Endodermal cell (in vitro differentiated cells): ENCODE measurements at regions not wholly inside any gene's neighbourhood (a gene's known extent, or its start where the extent isn't known, plus 50 kb on each side); places are given as distances from the start of the nearest gene placed in this dataset.

Experiments used
- DNase-seq: peaks from one replicate; pipeline ENCODE4 v3.0.0-alpha.2; 2017
- H3K27ac ChIP-seq: 2 replicates; pipeline ENCODE4 v1.5.1; 2013; ENCODE audit warnings: mild to moderate bottlenecking, low read depth, low read length, moderate library complexity
- H3K27me3 ChIP-seq: 2 replicates; pipeline ENCODE4 v1.6.1; 2013; ENCODE audit warnings: mild to moderate bottlenecking, low read length, moderate library complexity; ENCODE audit not compliant: insufficient read depth, control insufficient read depth, poor library complexity, severe bottlenecking
- H3K36me3 ChIP-seq: 2 replicates; pipeline ENCODE4 v1.7.0; 2013; ENCODE audit warnings: mild to moderate bottlenecking, low read length, moderate library complexity; ENCODE audit not compliant: control insufficient read depth, insufficient read depth
- H3K4me1 ChIP-seq: one replicate; pipeline ENCODE4 v1.7.0; 2013; ENCODE audit warnings: low read length; ENCODE audit not compliant: control insufficient read depth, insufficient read depth
- H3K4me3 ChIP-seq: 2 replicates; pipeline ENCODE4 v1.5.1; 2013; ENCODE audit warnings: mild to moderate bottlenecking, low read length, moderate library complexity
- H3K9ac ChIP-seq: 2 replicates; pipeline ENCODE4 v1.6.1; 2013; ENCODE audit warnings: mild to moderate bottlenecking, low read length, moderate library complexity; ENCODE audit not compliant: poor library complexity, severe bottlenecking; ENCODE audit errors: extremely low read depth
- H3K9me3 ChIP-seq: 2 replicates; pipeline ENCODE4 v1.6.1; 2013; ENCODE audit warnings: mild to moderate bottlenecking, low read length, moderate library complexity; ENCODE audit not compliant: control insufficient read depth
- H3K27ac Mint-ChIP-seq: 2 replicates; pipeline ENCODE4 v1.8.0; 2020; ENCODE audit warnings: mixed read lengths
- H3K27me3 Mint-ChIP-seq: 2 replicates; pipeline ENCODE4 v1.8.0; 2021; ENCODE audit warnings: mild to moderate bottlenecking, mixed read lengths; ENCODE audit not compliant: insufficient read depth
- H3K36me3 Mint-ChIP-seq: 2 replicates; pipeline ENCODE4 v1.8.0; 2020; ENCODE audit warnings: low read depth, mixed read lengths
- H3K4me1 Mint-ChIP-seq: 2 replicates; pipeline ENCODE4 v1.8.0; 2020; ENCODE audit warnings: mixed read lengths
- H3K4me3 Mint-ChIP-seq: 2 replicates; pipeline ENCODE4 v1.8.0; 2020; ENCODE audit warnings: mild to moderate bottlenecking, moderate library complexity, mixed read lengths
- H3K9me3 Mint-ChIP-seq: 2 replicates; pipeline ENCODE4 v1.8.0; 2020; ENCODE audit warnings: mild to moderate bottlenecking, mixed read lengths
- CTCF ChIP-seq: fragments of 200-600 bp; sonication (generic); conservative IDR thresholded peaks from 2 replicates; pipeline ENCODE4 v1.5.0; 2021; ENCODE audit warnings: antibody characterized with exemption, mild to moderate bottlenecking
- whole genome bisulfite sequencing, 2 experiments: methylation state at CpG; one replicate each; pipeline versions ENCODE4 v1.1.5 to v1.1.7; 2013; ENCODE audit warnings: missing lambda C conversion rate in 2 of 2, mixed read lengths in 1 of 2; ENCODE audit not compliant: insufficient coverage in 1 of 2, insufficient read length in 1 of 2; 5-methylcytosine and 5-hydroxymethylcytosine counted together

DNA sequence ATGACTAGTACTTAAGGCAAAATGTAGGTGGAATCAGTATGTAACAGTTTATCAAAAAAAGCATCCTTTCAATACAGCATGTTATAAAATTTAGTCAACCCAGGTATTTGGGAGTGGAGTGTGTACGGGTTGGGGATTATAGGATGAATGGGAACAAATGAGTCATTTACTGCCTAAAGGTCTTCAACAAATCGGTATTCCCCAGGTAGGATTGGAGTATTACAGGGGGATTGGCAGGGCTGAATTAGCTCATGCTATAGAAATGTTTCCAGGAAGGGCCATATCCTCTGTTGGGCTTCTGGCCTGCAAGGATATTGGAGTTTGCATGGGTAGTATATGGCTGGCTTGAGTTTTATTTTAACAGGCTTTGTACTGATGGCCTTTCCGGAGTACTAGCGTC, 723.7 kb downstream of the SORCS1 start:
- 86 to 89% methylated on average over 4 of the region's 4 CpGs for WGBS, 2 experiments
- Mint-ChIP-seq H3K9me3 (no peaks in the 10 kb centered on the region), H3K4me1 (peaks cover 4% of the 10 kb centered on the region), H3K27ac (no peak overlapping the region), H3K36me3 (no peaks in the 10 kb centered on the region), H3K4me3 (no peak overlapping the region), H3K27me3 (no peaks in the 10 kb centered on the region)
- Histone ChIP-seq H3K4me1 (no peaks in the 10 kb centered on the region), H3K9ac (no peak overlapping the region), H3K27ac (no peak overlapping the region), H3K36me3 (no peaks in the 10 kb centered on the region), H3K9me3 (no peaks in the 10 kb centered on the region), H3K27me3 (no peaks in the 10 kb centered on the region), H3K4me3 (no peak overlapping the region)
- TF ChIP-seq CTCF: no peak
- DNase-seq: no peak

DNA sequence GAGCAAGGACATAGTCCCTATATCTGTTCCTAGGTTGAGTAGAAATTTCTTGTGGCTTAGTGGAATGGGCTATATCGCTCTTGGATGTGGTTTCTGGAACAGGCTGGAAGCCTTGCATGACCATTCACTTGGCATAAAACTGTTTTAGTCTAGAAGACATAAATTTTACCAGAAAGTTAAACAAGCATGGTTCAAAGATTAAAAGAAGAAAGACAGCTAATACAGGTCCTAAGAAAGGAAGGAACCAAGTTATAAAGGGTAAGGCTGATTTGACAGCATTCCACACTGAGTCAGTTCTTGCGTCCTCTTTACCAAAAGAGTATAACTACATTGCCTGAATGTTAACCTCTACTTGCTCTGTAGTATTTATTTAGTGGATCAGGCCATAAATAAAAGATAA, 724.2 kb downstream of the SORCS1 start:
- TF ChIP-seq CTCF: no peak
- no peaks in the 10 kb centered on the region for H3K27me3 ChIP-seq
- no peaks in the 10 kb centered on the region for H3K36me3 ChIP-seq
- no peak overlapping the region for H3K4me3 ChIP-seq
- H3K9ac ChIP-seq: no peak overlapping the region
- H3K9me3 Mint-ChIP-seq: no peaks in the 10 kb centered on the region
- H3K36me3 Mint-ChIP-seq: no peaks in the 10 kb centered on the region
- H3K27ac ChIP-seq: no peak overlapping the region
- WGBS, 2 experiments: 100% methylated on average over 1 to 2 of the region's 2 CpGs
- H3K27me3 Mint-ChIP-seq: no peaks in the 10 kb centered on the region
- H3K9me3 ChIP-seq: no peaks in the 10 kb centered on the region
- peaks cover 4% of the 10 kb centered on the region for H3K4me1 Mint-ChIP-seq
- no peak overlapping the region for H3K4me3 Mint-ChIP-seq
- no peaks in the 10 kb centered on the region for H3K4me1 ChIP-seq
- no peak for DNase-seq
- no peak overlapping the region for H3K27ac Mint-ChIP-seq

DNA sequence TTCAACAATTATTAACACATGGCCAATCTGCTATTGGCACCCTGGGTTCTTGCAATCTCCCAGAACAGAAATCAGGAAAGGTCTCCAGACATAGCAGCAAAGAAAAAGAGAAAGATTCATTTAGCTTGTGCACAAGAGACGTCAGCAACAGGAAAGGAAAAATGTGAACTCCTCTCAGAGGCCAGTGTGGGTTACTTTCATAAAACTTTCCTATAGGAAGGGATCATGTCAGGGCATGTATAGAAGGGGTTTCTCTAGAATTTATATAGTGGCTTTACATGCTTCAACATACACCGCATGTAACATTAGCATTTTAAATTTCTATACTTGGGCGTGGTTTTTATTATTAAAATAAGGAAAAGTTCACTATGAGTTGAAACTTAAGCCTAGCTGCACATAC, 725.1 kb downstream of the SORCS1 start:
- DNase-seq: no peak
- no peak overlapping the region for H3K27ac ChIP-seq
- no peaks in the 10 kb centered on the region for H3K27me3 Mint-ChIP-seq
- H3K27ac Mint-ChIP-seq: no peak overlapping the region
- no peaks in the 10 kb centered on the region for H3K36me3 ChIP-seq
- no peaks in the 10 kb centered on the region for H3K4me1 ChIP-seq
- H3K36me3 Mint-ChIP-seq: no peaks in the 10 kb centered on the region
- H3K27me3 ChIP-seq: no peaks in the 10 kb centered on the region
- H3K4me1 Mint-ChIP-seq: no peaks in the 10 kb centered on the region
- no peak overlapping the region for H3K9ac ChIP-seq
- peaks cover 9% of the 10 kb centered on the region for H3K9me3 ChIP-seq
- H3K9me3 Mint-ChIP-seq: no peaks in the 10 kb centered on the region
- no peak overlapping the region for H3K4me3 Mint-ChIP-seq
- TF ChIP-seq CTCF: no peak
- H3K4me3 ChIP-seq: no peak overlapping the region
- WGBS, 2 experiments: 96 to 100% methylated on average over 1 to 3 of the region's 3 CpGs
